ENCODE measurements at regions not wholly inside any gene's neighbourhood (a gene's known extent, or its start where the extent isn't known, plus 50 kb on each side); places are given as distances from the start of the nearest gene placed in this dataset.

DNA sequence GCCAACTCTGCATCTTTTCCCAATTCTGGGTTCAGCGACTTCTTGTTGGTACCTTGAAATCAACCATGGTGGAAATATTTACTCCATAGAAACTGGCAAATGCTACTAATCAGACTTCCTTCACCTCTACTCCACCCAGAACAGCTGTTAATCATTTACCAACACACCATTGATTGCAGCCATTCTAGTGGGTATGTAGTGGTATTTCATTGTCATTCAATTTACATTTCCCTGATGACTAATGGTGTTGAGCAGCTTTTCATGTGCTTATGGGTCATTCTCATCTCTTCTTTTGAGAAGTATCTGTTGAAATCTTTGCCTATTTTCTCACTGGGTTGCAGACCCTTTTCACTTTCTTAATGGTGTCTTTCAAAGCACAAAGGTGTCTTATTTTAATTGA lies 122.4 kb upstream of the MSX2 start:
- Histone ChIP-seq H3K9me3 (ENCODE audit: control insufficient read depth in 5 of 5, low read length in 5 of 5) (no peaks in the 10 kb centered on the region), H3K27me3 (ENCODE audit: control insufficient read depth in 5 of 5, insufficient read depth in 4 of 5, low read length in 5 of 5) (peaks cover 0 to 10% (median 8%) of the 10 kb centered on the region in 5 donors)

DNA sequence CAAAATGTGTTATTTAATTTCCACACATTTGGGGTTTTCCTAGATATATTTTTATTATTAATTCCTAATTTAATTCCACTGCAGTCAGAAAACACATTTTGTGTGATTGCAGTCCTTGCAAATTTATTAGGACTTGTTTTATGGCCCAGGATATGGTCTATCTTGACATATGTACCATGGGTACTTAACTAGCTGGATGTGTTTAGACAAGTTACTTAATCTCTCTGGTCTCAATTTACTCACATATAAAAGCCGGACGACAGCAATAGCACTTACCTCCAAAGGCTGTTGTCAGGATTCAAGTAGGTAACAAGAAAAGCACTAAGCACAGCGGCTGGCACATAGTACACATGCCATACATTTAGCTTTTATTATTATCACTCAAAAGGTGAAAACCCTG lies 118.2 kb upstream of the MSX2 start:
- no peaks in the 10 kb centered on the region for H3K9me3 ChIP-seq (ENCODE audit: control insufficient read depth in 5 of 5, low read length in 5 of 5)
- H3K9ac ChIP-seq (ENCODE audit: low read length in 5 of 5), result no peak overlapping the region
- H3K36me3 ChIP-seq (ENCODE audit: control insufficient read depth in 5 of 5, insufficient read depth in 5 of 5, low read length in 5 of 5), result no peaks in the 10 kb centered on the region
- H3K4me1 ChIP-seq (ENCODE audit: control insufficient read depth in 5 of 5, insufficient read depth in 5 of 5, low read length in 5 of 5), result peaks cover 0 to 20% (median 12%) of the 10 kb centered on the region in 5 donors
- no peak overlapping the region for H3K4me3 ChIP-seq (ENCODE audit: low read depth in 1 of 5, low read length in 5 of 5)
- H3K27ac ChIP-seq (ENCODE audit: low read depth, low read length), result no peak overlapping the region
- H3K27me3 ChIP-seq (ENCODE audit: control insufficient read depth in 5 of 5, insufficient read depth in 4 of 5, low read length in 5 of 5), result peaks cover 0 to 5% (median 0%) of the 10 kb centered on the region in 5 donors

More for the DNA sequence above, 122.4 kb upstream of the MSX2 start:
- no peaks in the 10 kb centered on the region for H3K4me1 ChIP-seq (ENCODE audit: control insufficient read depth in 5 of 5, insufficient read depth in 5 of 5, low read length in 5 of 5)
- H3K4me3 ChIP-seq (ENCODE audit: low read depth in 1 of 5, low read length in 5 of 5), result no peak overlapping the region
- no peaks in the 10 kb centered on the region for H3K36me3 ChIP-seq (ENCODE audit: control insufficient read depth in 5 of 5, insufficient read depth in 5 of 5, low read length in 5 of 5)
- H3K9ac ChIP-seq (ENCODE audit: low read length in 5 of 5), result no peak overlapping the region
- no peak overlapping the region for H3K27ac ChIP-seq (ENCODE audit: low read depth, low read length)

DNA sequence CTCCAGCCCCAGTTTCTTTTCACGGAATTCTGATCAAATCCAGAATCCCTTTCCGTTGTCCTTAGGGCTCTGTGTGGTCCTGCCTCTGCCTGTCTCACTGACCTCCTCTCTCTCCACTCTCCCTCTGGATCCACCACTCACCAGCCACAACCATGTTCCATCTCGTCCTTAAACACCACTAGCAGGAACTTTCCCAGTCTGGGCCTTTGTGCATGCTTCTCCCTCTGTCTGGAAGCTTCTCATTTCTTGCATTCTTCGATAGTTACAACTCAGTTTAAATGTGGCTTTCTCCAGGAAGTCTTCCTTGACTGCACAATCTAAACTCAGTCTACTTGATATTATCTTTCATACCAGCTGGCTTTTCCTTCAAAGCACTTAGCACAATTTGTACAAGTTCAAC lies 117.7 kb upstream of the MSX2 start:
- H3K4me1 ChIP-seq (ENCODE audit: control insufficient read depth in 5 of 5, insufficient read depth in 5 of 5, low read length in 5 of 5), result peaks cover 0 to 24% (median 17%) of the 10 kb centered on the region in 5 donors
- H3K9ac ChIP-seq (ENCODE audit: low read length in 5 of 5), result no peak overlapping the region
- no peak overlapping the region for H3K27ac ChIP-seq (ENCODE audit: low read depth, low read length)
- no peaks in the 10 kb centered on the region for H3K9me3 ChIP-seq (ENCODE audit: control insufficient read depth in 5 of 5, low read length in 5 of 5)
- peaks cover 0 to 5% (median 0%) of the 10 kb centered on the region in 5 donors for H3K27me3 ChIP-seq (ENCODE audit: control insufficient read depth in 5 of 5, insufficient read depth in 4 of 5, low read length in 5 of 5)
- no peaks in the 10 kb centered on the region for H3K36me3 ChIP-seq (ENCODE audit: control insufficient read depth in 5 of 5, insufficient read depth in 5 of 5, low read length in 5 of 5)
- H3K4me3 ChIP-seq (ENCODE audit: low read depth in 1 of 5, low read length in 5 of 5), result no peak overlapping the region

GRCh38 chr5:174607205-174607604 lies 117.2 kb upstream of the MSX2 start:
- Histone ChIP-seq H3K27ac (ENCODE audit: low read depth, low read length) (no peak overlapping the region), H3K9me3 (ENCODE audit: control insufficient read depth in 5 of 5, low read length in 5 of 5) (no peaks in the 10 kb centered on the region), H3K27me3 (ENCODE audit: control insufficient read depth in 5 of 5, insufficient read depth in 4 of 5, low read length in 5 of 5) (peaks cover 0 to 5% (median 0%) of the 10 kb centered on the region in 5 donors), H3K36me3 (ENCODE audit: control insufficient read depth in 5 of 5, insufficient read depth in 5 of 5, low read length in 5 of 5) (no peaks in the 10 kb centered on the region), H3K4me3 (ENCODE audit: low read depth in 1 of 5, low read length in 5 of 5) (no peak overlapping the region), H3K9ac (ENCODE audit: low read length in 5 of 5) (no peak overlapping the region), H3K4me1 (ENCODE audit: control insufficient read depth in 5 of 5, insufficient read depth in 5 of 5, low read length in 5 of 5) (peaks cover 0 to 24% (median 17%) of the 10 kb centered on the region in 5 donors)

- Histone ChIP-seq H3K9me3 (ENCODE audit: control insufficient read depth in 5 of 5, low read length in 5 of 5) (no peaks in the 10 kb centered on the region), H3K27ac (ENCODE audit: low read depth, low read length) (no peak overlapping the region), H3K27me3 (ENCODE audit: control insufficient read depth in 5 of 5, insufficient read depth in 4 of 5, low read length in 5 of 5) (peaks cover 0 to 5% (median 0%) of the 10 kb centered on the region in 5 donors), H3K9ac (ENCODE audit: low read length in 5 of 5) (no peak overlapping the region), H3K4me3 (ENCODE audit: low read depth in 1 of 5, low read length in 5 of 5) (no peak overlapping the region), H3K4me1 (ENCODE audit: control insufficient read depth in 5 of 5, insufficient read depth in 5 of 5, low read length in 5 of 5) (peaks cover 0 to 31% (median 20%) of the 10 kb centered on the region in 5 donors), H3K36me3 (ENCODE audit: control insufficient read depth in 5 of 5, insufficient read depth in 5 of 5, low read length in 5 of 5) (no peaks in the 10 kb centered on the region)
Observed at GRCh38 chr5:174607916-174608315, 116.5 kb upstream of the MSX2 start.

DNA sequence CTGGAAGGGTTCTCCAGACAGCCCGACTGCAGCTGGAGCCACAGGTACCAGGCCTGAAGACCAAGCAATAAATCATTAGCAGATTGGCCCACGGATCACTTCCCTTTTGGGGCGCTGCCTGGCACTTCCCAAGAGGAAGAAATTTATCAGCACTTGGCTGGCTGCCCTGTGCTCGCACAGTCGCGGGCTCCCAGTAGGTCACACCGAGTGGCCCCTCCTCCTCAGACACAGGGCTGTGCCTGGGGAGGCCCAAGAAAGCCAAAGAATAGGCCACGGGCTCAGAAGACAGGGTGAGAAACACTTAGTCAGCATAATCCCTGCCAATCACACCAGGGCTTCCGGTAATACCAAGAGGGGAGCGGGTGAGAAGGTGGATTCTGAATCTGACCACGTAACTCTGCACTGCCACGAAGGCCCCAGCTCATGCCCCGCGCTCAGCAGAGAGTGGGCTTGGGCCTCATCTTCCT lies 115.7 kb upstream of the MSX2 start:
- peaks cover 0 to 36% (median 20%) of the 10 kb centered on the region in 5 donors for H3K4me1 ChIP-seq (ENCODE audit: control insufficient read depth in 5 of 5, insufficient read depth in 5 of 5, low read length in 5 of 5)
- H3K9me3 ChIP-seq (ENCODE audit: control insufficient read depth in 5 of 5, low read length in 5 of 5), result no peaks in the 10 kb centered on the region
- no peak overlapping the region for H3K27ac ChIP-seq (ENCODE audit: low read depth, low read length)
- no peak overlapping the region for H3K9ac ChIP-seq (ENCODE audit: low read length in 5 of 5)
- no peak overlapping the region for H3K4me3 ChIP-seq (ENCODE audit: low read depth in 1 of 5, low read length in 5 of 5)
- peaks cover 0 to 5% (median 0%) of the 10 kb centered on the region in 5 donors for H3K27me3 ChIP-seq (ENCODE audit: control insufficient read depth in 5 of 5, insufficient read depth in 4 of 5, low read length in 5 of 5)
- H3K36me3 ChIP-seq (ENCODE audit: control insufficient read depth in 5 of 5, insufficient read depth in 5 of 5, low read length in 5 of 5), result no peaks in the 10 kb centered on the region

DNA sequence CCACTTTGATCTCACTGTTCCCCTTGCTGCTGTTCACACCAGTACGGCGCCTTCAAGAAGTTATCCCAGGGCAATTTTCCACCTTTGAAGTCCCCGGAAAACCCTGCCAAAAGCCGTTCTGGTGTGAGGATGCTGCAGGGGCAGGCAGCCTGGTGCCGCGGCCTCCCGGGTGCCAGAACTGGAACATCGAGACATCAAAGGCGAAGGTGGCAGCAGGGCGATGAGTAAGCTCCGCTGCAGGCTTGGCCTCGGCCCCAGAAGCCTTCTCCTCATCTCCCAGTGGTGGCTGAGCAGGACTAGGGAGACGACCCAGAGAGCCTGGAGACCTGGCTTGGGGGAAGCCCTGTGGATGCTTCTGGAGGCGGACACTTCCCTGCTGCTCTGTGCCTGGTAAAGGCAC lies 115.3 kb upstream of the MSX2 start:
- Histone ChIP-seq H3K4me1 (ENCODE audit: control insufficient read depth in 5 of 5, insufficient read depth in 5 of 5, low read length in 5 of 5) (peaks cover 0 to 36% (median 20%) of the 10 kb centered on the region in 5 donors), H3K9ac (ENCODE audit: low read length in 5 of 5) (no peak overlapping the region), H3K27ac (ENCODE audit: low read depth, low read length) (no peak overlapping the region), H3K36me3 (ENCODE audit: control insufficient read depth in 5 of 5, insufficient read depth in 5 of 5, low read length in 5 of 5) (no peaks in the 10 kb centered on the region), H3K9me3 (ENCODE audit: control insufficient read depth in 5 of 5, low read length in 5 of 5) (no peaks in the 10 kb centered on the region), H3K4me3 (ENCODE audit: low read depth in 1 of 5, low read length in 5 of 5) (no peak overlapping the region), H3K27me3 (ENCODE audit: control insufficient read depth in 5 of 5, insufficient read depth in 4 of 5, low read length in 5 of 5) (peaks cover 0 to 5% (median 0%) of the 10 kb centered on the region in 5 donors)

DNA sequence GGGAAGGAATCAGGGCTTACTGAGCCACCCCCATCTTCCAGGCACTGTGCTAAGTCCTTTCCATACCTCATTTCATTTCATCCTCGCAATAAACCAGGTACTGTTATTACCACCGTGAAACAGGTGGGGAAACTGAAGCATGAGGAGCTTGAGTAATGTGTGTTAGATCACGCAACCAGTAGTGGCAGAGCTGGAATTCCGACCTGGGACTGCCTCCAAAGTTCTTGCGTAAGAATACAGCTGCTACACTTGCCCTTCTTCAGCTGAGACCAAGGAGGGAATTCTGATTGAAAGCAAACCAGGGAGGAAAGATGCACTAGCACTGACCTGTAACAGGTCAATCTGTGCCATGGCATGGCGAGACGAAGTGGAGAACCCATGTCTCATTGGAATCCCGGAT lies 113.4 kb upstream of the MSX2 start:
- Histone ChIP-seq H3K4me1 (ENCODE audit: control insufficient read depth in 5 of 5, insufficient read depth in 5 of 5, low read length in 5 of 5) (peaks cover 0 to 36% (median 20%) of the 10 kb centered on the region in 5 donors), H3K4me3 (ENCODE audit: low read depth in 1 of 5, low read length in 5 of 5) (no peak overlapping the region), H3K27ac (ENCODE audit: low read depth, low read length) (no peak overlapping the region), H3K9me3 (ENCODE audit: control insufficient read depth in 5 of 5, low read length in 5 of 5) (no peaks in the 10 kb centered on the region), H3K27me3 (ENCODE audit: control insufficient read depth in 5 of 5, insufficient read depth in 4 of 5, low read length in 5 of 5) (peaks cover 0 to 5% (median 0%) of the 10 kb centered on the region in 5 donors), H3K36me3 (ENCODE audit: control insufficient read depth in 5 of 5, insufficient read depth in 5 of 5, low read length in 5 of 5) (no peaks in the 10 kb centered on the region), H3K9ac (ENCODE audit: low read length in 5 of 5) (no peak overlapping the region)

DNA sequence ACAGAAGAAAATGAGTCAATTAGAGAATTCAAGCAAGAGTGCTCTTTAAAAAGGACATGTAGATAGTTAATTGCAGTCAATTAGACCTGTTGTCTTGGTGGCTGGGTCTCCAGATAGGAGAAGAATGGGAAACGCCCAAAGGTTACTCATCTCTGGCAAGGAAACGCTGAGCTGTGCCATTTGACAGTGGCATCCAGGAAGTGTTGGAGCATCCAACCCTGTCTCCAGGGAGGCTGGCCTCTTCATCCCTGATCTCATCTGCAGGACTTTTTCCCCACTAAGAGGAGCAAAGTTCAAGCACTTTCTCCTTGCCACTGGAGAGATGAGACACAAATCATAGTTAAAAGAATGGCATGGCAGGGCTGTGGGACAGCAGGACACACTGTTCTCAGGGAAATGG lies 111.7 kb upstream of the MSX2 start:
- Histone ChIP-seq H3K27me3 (ENCODE audit: control insufficient read depth in 5 of 5, insufficient read depth in 4 of 5, low read length in 5 of 5) (no peaks in the 10 kb centered on the region), H3K4me1 (ENCODE audit: control insufficient read depth in 5 of 5, insufficient read depth in 5 of 5, low read length in 5 of 5) (peaks cover 0 to 36% (median 20%) of the 10 kb centered on the region in 5 donors), H3K4me3 (ENCODE audit: low read depth in 1 of 5, low read length in 5 of 5) (no peak overlapping the region), H3K27ac (ENCODE audit: low read depth, low read length) (peak overlapping the region; percentile 15), H3K36me3 (ENCODE audit: control insufficient read depth in 5 of 5, insufficient read depth in 5 of 5, low read length in 5 of 5) (no peaks in the 10 kb centered on the region), H3K9me3 (ENCODE audit: control insufficient read depth in 5 of 5, low read length in 5 of 5) (no peaks in the 10 kb centered on the region), H3K9ac (ENCODE audit: low read length in 5 of 5) (peak overlapping the region in 1 of 5 donors; percentile 49)

GRCh38 chr5:174614500-174615135 lies 109.8 kb upstream of the MSX2 start:
- no peak overlapping the region for H3K4me3 ChIP-seq (ENCODE audit: low read depth in 1 of 5, low read length in 5 of 5)
- H3K9me3 ChIP-seq (ENCODE audit: control insufficient read depth in 5 of 5, low read length in 5 of 5), result no peaks in the 10 kb centered on the region
- H3K9ac ChIP-seq (ENCODE audit: low read length in 5 of 5), result no peak overlapping the region
- H3K4me1 ChIP-seq (ENCODE audit: control insufficient read depth in 5 of 5, insufficient read depth in 5 of 5, low read length in 5 of 5), result peaks cover 0 to 25% (median 12%) of the 10 kb centered on the region in 5 donors
- H3K36me3 ChIP-seq (ENCODE audit: control insufficient read depth in 5 of 5, insufficient read depth in 5 of 5, low read length in 5 of 5), result no peaks in the 10 kb centered on the region
- H3K27ac ChIP-seq (ENCODE audit: low read depth, low read length), result no peak overlapping the region
- peaks cover 0 to 6% (median under 1%) of the 10 kb centered on the region in 5 donors for H3K27me3 ChIP-seq (ENCODE audit: control insufficient read depth in 5 of 5, insufficient read depth in 4 of 5, low read length in 5 of 5)
